H1 (cell line): ENCODE measurements at regions not wholly inside any gene's neighbourhood (a gene's known extent, or its start where the extent isn't known, plus 50 kb on each side); places are given as distances from the start of the nearest gene placed in this dataset.
"Not testable (repeated sequence)": the region's sequence is repeated elsewhere in the genome, so short reads cannot be mapped to it uniquely, and the experiment has no call there.

Experiments used
- CTCF ChIA-PET: fragments of 300-600 bp; sonication (Branson Sonifier 250); formaldehyde crosslinking; loops from one replicate; lab custom pipeline; 2021; ENCODE audit not compliant: partially characterized antibody; lab: Charles Lee
- POLR2A ChIA-PET: fragments of 300-600 bp; sonication (Branson Sonifier 250); formaldehyde crosslinking; loops from one replicate; lab custom pipeline; 2021; ENCODE audit warnings: inconsistent platforms; ENCODE audit not compliant: partially characterized antibody; lab: Charles Lee
- DNase-seq, 2 experiments: peaks; one replicate each; pipeline versions ENCODE4 v3.0.0 to v3.0.0-alpha.2; 2010 to 2022; ENCODE audit warnings: low spot score in 2 of 2, low read depth in 1 of 2, mixed read lengths in 1 of 2
- FAIRE-seq: peaks from 2 replicates; lab custom pipeline; 2011; peaks lifted over from hg19 to GRCh38; lab: Jason Lieb, UNC
- H2AFZ ChIP-seq: 2 replicates; pipeline ENCODE4 v1.8.1; 2012; ENCODE audit warnings: low read length, inconsistent platforms
- H2AK5ac ChIP-seq: 2 replicates; pipeline ENCODE4 v1.6.1; 2013; ENCODE audit warnings: low read depth, low read length
- H2BK120ac ChIP-seq: replicated peaks from 2 replicates; pipeline ENCODE3; 2013; ENCODE audit warnings: low read depth, low read length, inconsistent platforms
- H2BK12ac ChIP-seq: 2 replicates; pipeline ENCODE4 v1.6.1; 2013; ENCODE audit warnings: low read depth, low read length
- H2BK15ac ChIP-seq: 2 replicates; pipeline ENCODE4 v1.6.1; 2013; ENCODE audit warnings: low read length
- H2BK20ac ChIP-seq: 2 replicates; pipeline ENCODE4 v1.6.1; 2013; ENCODE audit warnings: low read length
- H2BK5ac ChIP-seq: 2 replicates; pipeline ENCODE4 v1.6.1; 2013; ENCODE audit warnings: low read depth, low read length
- H3K14ac ChIP-seq: 2 replicates; pipeline ENCODE4 v1.6.1; 2013; ENCODE audit warnings: inconsistent platforms; ENCODE audit not compliant: insufficient read length
- H3K18ac ChIP-seq: 2 replicates; pipeline ENCODE4 v1.6.1; 2013; ENCODE audit warnings: low read length; ENCODE audit errors: extremely low read depth
- H3K23ac ChIP-seq: 2 replicates; pipeline ENCODE4 v1.6.1; 2013; ENCODE audit warnings: inconsistent platforms; ENCODE audit not compliant: insufficient read length
- H3K23me2 ChIP-seq: 2 replicates; pipeline ENCODE4 v1.6.1; 2013; ENCODE audit warnings: low read depth, low read length
- H3K27ac ChIP-seq: 2 replicates; pipeline ENCODE4 v1.6.1; 2011; ENCODE audit warnings: low read depth, low read length, inconsistent platforms
- H3K27me3 ChIP-seq, 4 experiments: replicated peaks in 1 of 4; 1 replicate in 1 of 4; 2 replicates in 3 of 4; pipeline versions ENCODE4 v1.6.1 to v1.8.1; 2011 to 2013; ENCODE audit warnings: low read length in 3 of 4, mild to moderate bottlenecking in 3 of 4, inconsistent platforms in 2 of 4, mixed read lengths in 2 of 4, moderate library complexity in 1 of 4; ENCODE audit not compliant: control insufficient read depth in 3 of 4, insufficient read depth in 3 of 4; ENCODE audit errors: extremely low read depth in 1 of 4
- H3K36me3 ChIP-seq, 4 experiments: 2 replicates each; pipeline versions ENCODE4 v1.6.1 to v1.8.1; 2011 to 2013; ENCODE audit warnings: mild to moderate bottlenecking in 4 of 4, low read length in 3 of 4, moderate library complexity in 2 of 4, control low read depth in 1 of 4, inconsistent platforms in 1 of 4; ENCODE audit not compliant: insufficient read depth in 4 of 4, control insufficient read depth in 2 of 4
- H3K4ac ChIP-seq: replicated peaks from 2 replicates; pipeline ENCODE3; 2013; ENCODE audit warnings: low read length, low read depth, mixed read lengths, inconsistent platforms; ENCODE audit not compliant: insufficient read length
- H3K4me1 ChIP-seq, 4 experiments: replicated peaks in 1 of 4; 1 replicate in 1 of 4; 2 replicates in 3 of 4; pipeline versions ENCODE4 v1.6.1 to v1.8.1; 2011 to 2013; ENCODE audit warnings: low read length in 3 of 4, inconsistent platforms in 2 of 4, mixed read lengths in 1 of 4; ENCODE audit not compliant: insufficient read depth in 4 of 4, control insufficient read depth in 3 of 4
- H3K4me2 ChIP-seq, 2 experiments: 2 replicates each; pipeline versions ENCODE4 v1.6.1 to v1.8.1; 2011 to 2013; ENCODE audit warnings: low read depth in 2 of 2, low read length in 2 of 2, control low read depth in 1 of 2, inconsistent platforms in 1 of 2, mild to moderate bottlenecking in 1 of 2; ENCODE audit not compliant: insufficient read depth in 1 of 2
- H3K4me3 ChIP-seq, 4 experiments: fragments of 200-600, 300-600 bp in 1 of 4; sonication (generic), shearing (Covaris generic), sonication (Bioruptor Twin) in 1 of 4; 2 replicates each; pipeline versions ENCODE4 v1.5.1 to v1.8.1; 2011 to 2016; ENCODE audit warnings: low read length in 4 of 4, low read depth in 3 of 4, control low read depth in 2 of 4, inconsistent platforms in 2 of 4, mild to moderate bottlenecking in 2 of 4, mixed read lengths in 1 of 4, moderate library complexity in 1 of 4; ENCODE audit not compliant: insufficient read depth in 2 of 4; ENCODE audit errors: extremely low read depth in 1 of 4
- H3K56ac ChIP-seq: replicated peaks from 2 replicates; pipeline ENCODE3; 2013; ENCODE audit warnings: low read depth, mild to moderate bottlenecking, mixed read lengths, low read length, inconsistent platforms; ENCODE audit not compliant: insufficient read length
- H3K79me1 ChIP-seq: 2 replicates; pipeline ENCODE4 v1.6.1; 2013; ENCODE audit warnings: low read depth, low read length, control low read depth
- H3K79me2 ChIP-seq, 2 experiments: 2 replicates each; pipeline versions ENCODE4 v1.6.1 to v1.8.1; 2012 to 2013; ENCODE audit warnings: low read length in 2 of 2, mild to moderate bottlenecking in 2 of 2, inconsistent platforms in 1 of 2; ENCODE audit not compliant: insufficient read depth in 2 of 2, control insufficient read depth in 1 of 2
- H3K9ac ChIP-seq, 4 experiments: replicated peaks in 1 of 4; 1 replicate in 1 of 4; 2 replicates in 3 of 4; pipeline versions ENCODE4 v1.6.1 to v1.8.1; 2011 to 2013; ENCODE audit warnings: low read depth in 3 of 4, low read length in 3 of 4, control low read depth in 2 of 4, mild to moderate bottlenecking in 2 of 4, moderate library complexity in 2 of 4, inconsistent platforms in 1 of 4; ENCODE audit errors: extremely low read depth in 1 of 4
- H3K9me3 ChIP-seq, 2 experiments: 2 replicates each; pipeline versions ENCODE4 v1.6.1 to v1.8.1; 2012 to 2013; ENCODE audit warnings: mild to moderate bottlenecking in 2 of 2, moderate library complexity in 2 of 2, control low read depth in 1 of 2, inconsistent platforms in 1 of 2, low read depth in 1 of 2, low read length in 1 of 2, mixed read lengths in 1 of 2; ENCODE audit not compliant: insufficient read depth in 2 of 2
- H4K20me1 ChIP-seq, 2 experiments: replicated peaks in 1 of 2; 2 replicates each; pipeline versions ENCODE3 to v1.8.1; 2011 to 2013; ENCODE audit warnings: inconsistent platforms in 2 of 2, low read length in 2 of 2, mild to moderate bottlenecking in 1 of 2; ENCODE audit not compliant: insufficient read depth in 2 of 2, control insufficient read depth in 1 of 2
- H4K5ac ChIP-seq: 2 replicates; pipeline ENCODE4 v1.6.1; 2013; ENCODE audit warnings: low read length, low read depth, mixed read lengths, inconsistent platforms; ENCODE audit not compliant: insufficient read length
- H4K8ac ChIP-seq: 2 replicates; pipeline ENCODE4 v1.8.0; 2013; ENCODE audit warnings: mild to moderate bottlenecking, moderate library complexity, low read length, inconsistent platforms; ENCODE audit not compliant: insufficient read depth; ENCODE audit errors: extremely low read depth
- H4K91ac ChIP-seq: replicated peaks from 2 replicates; pipeline ENCODE3; 2013; ENCODE audit warnings: low read length, mixed read lengths, inconsistent platforms; ENCODE audit not compliant: insufficient read length
- RAD21 ChIP-seq, 2 experiments: IDR thresholded peaks in 1 of 2; conservative IDR thresholded peaks in 1 of 2; 2 replicates each; pipeline ENCODE4 v1.6.1; 2011; ENCODE audit warnings: low read depth in 2 of 2, low read length in 2 of 2, improper control_type of control experiment in 1 of 2, inconsistent platforms in 1 of 2, mild to moderate bottlenecking in 1 of 2, moderate library complexity in 1 of 2
- WGBS, 2 experiments: shearing (Covaris generic) in 1 of 2; methylation state at CpG; one replicate each; pipeline versions ENCODE4 v1.1.6 to v1.1.7; 2013 to 2015; ENCODE audit warnings: low lambda C conversion rate in 2 of 2, mixed read lengths in 2 of 2, inconsistent platforms in 1 of 2, low coverage in 1 of 2, missing lambda C conversion rate in 1 of 2; ENCODE audit not compliant: insufficient replicate concordance in 2 of 2, insufficient coverage in 1 of 2, insufficient read length in 1 of 2; ENCODE audit errors: extremely low coverage in 1 of 2, missing lambda C conversion rate in 1 of 2; 5-methylcytosine and 5-hydroxymethylcytosine counted together

DNA sequence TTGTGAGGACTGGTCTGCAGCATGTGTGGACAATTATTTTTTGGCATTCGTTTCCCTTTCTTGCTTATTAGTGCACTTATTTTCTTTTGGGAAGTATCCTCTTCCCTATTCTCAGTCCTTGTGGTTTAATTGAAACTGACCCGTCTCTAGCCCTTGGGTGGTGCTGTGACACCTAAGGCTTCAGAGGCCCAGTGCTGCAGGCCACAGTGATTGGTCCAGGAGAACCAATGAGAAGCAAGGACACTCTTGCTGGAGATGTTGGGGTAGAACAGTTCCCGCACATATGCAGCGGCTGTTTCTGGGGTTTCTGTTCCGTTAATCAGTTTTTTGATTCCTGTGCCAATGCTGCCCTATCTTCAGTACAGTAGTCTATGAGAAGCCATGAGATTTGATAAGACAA, 195.3 kb downstream of the IL20RB start:
- H3K79me1 ChIP-seq, H3K23ac ChIP-seq, H3K27me3 ChIP-seq, POLR2A ChIA-PET, H2BK120ac ChIP-seq, H3K4ac ChIP-seq, H4K5ac ChIP-seq, DNase-seq, H3K79me2 ChIP-seq, H3K23me2 ChIP-seq, H3K14ac ChIP-seq, H3K27ac ChIP-seq, H3K9ac ChIP-seq, H3K4me3 ChIP-seq, H2BK20ac ChIP-seq, H3K4me1 ChIP-seq, H4K8ac ChIP-seq, H2BK12ac ChIP-seq, H3K36me3 ChIP-seq, H3K18ac ChIP-seq, H3K9me3 ChIP-seq, H3K4me2 ChIP-seq, H2BK5ac ChIP-seq, H2BK15ac ChIP-seq, H4K91ac ChIP-seq, H2AK5ac ChIP-seq, H4K20me1 ChIP-seq, H3K56ac ChIP-seq, CTCF ChIA-PET, H2AFZ ChIP-seq: not testable (repeated sequence)
- peak; percentile 7 for FAIRE-seq
- 72% methylated on average over 5 of the region's 5 CpGs; no CpG with 5 or more reads in 1 of the 2 experiments for WGBS, 2 experiments
- TF ChIP-seq RAD21 (IDR thresholded peaks at IDR 0.05 in 1 of 2, conservative IDR thresholded peaks at IDR 0.05 in 1 of 2; ENCODE audit: low read depth in 2 of 2, low read length in 2 of 2), result peak in 1 of 2 experiments; percentile 12; a peak in 2 of 4 replicates
